ENCODE measurements at regions not wholly inside any gene's neighbourhood (a gene's known extent, or its start where the extent isn't known, plus 50 kb on each side); places are given as distances from the start of the nearest gene placed in this dataset.

DNA sequence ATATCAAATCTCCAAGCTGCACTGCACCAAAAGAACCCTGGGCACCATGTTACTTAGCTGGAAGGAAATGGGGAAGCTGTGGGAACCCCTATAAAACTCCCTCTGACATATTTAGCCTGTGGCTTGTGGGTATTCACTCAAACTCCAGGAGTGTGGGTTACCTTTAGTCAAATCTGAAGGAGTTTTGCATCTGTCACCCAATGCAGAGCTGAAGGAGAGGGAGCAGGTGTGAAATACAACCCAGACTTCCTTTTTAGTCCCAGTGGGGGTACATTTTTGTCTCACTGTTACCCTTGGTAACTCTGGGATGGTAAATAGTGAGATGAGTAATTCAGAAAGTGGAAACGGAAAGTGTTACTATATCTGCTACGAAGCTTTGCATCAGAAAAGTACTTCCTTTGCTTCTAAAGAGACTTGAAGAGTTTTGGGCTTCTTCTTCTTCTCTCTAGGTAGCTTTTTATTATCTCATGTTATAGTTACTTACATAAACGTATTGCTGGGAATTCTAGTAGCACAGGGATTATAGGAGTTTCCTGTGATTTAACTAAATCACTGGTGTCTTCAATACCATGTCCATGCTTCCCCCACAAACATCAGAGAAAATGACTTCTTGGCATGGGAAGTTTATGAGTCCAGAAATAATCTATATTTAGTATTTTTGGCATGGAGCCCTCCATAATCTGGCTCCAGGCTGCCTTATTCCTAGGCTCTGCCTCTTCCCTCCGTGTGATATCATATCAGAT is 105.9 kb downstream of the AKAP11 start (continued):
- TF ChIP-seq RAD51 (IDR thresholded peaks at IDR 0.05) = peak; percentile 52
- TF ChIP-seq CEBPB (IDR thresholded peaks at IDR 0.05; ENCODE audit: borderline replicate concordance in 1 of 2, low read depth in 2 of 2, low read length in 2 of 2) = peak; percentile 30 to 92; a peak in 2 of 4 replicates
- TF ChIP-seq CREM (IDR thresholded peaks at IDR 0.05; ENCODE audit: low read depth) = peak; percentile 97
- TF ChIP-seq STAT3 (IDR thresholded peaks at IDR 0.05; ENCODE audit: low read depth, low read length) = peak; percentile 95

DNA sequence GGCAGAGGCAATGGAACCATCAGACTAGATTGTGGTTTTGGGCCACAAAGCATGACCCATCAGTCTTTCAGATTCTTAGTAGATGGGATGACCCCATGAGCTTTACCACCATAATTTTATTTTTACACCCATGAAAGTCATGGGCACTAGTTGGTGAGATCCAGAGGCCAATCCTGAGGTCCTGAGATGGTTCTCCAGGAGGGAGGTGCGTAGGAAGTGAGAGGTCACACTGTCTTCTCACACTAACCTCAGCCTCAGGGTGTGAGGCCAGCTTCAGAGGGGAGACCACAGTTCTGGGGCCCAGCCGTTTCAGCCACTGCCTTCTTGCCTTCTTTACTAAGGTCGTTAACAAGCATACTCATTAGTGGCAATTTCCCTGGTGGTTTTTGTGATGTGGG is 106.4 kb downstream of the AKAP11 start:
- Histone ChIP-seq H3K9ac (ENCODE audit: control insufficient read depth, insufficient read depth, low read length) (peak overlapping the region; percentile 63), H3K4me2 (ENCODE audit: control insufficient read depth, insufficient read depth) (peak overlapping the region; percentile 83), H3K27ac (ENCODE audit: control insufficient read depth, insufficient read depth) (peak overlapping the region; percentile 99), H3K79me2 (ENCODE audit: control insufficient read depth, insufficient read depth, low read length) (no peaks in the 10 kb centered on the region), H4K20me1 (ENCODE audit: control insufficient read depth, insufficient read depth) (no peaks in the 10 kb centered on the region), H3K36me3 (ENCODE audit: control insufficient read depth in 2 of 2, insufficient read depth in 2 of 2, low read length in 1 of 2) (no peaks in the 10 kb centered on the region), H3K9me3 (replicated peaks; ENCODE audit: control insufficient read depth, insufficient read depth, low read length) (peaks cover 9% of the 10 kb centered on the region), H3K4me3 (peak overlapping the region; percentile 18; the same call in 1 of the 2 replicates), H3K27me3 (replicated peaks in 1 of 2; ENCODE audit: control insufficient read depth in 2 of 2, insufficient read depth in 2 of 2, low read length in 1 of 2) (no peaks in the 10 kb centered on the region), H3K4me1 (ENCODE audit: control insufficient read depth, insufficient read depth, low read length) (peaks cover 53% of the 10 kb centered on the region), H2AFZ (ENCODE audit: control insufficient read depth, low read depth, low read length) (peak overlapping the region; percentile 48)
- peak; percentile 89 for DNase-seq (ENCODE audit: low read depth, low spot score)
- BruUV-seq (replicated peaks) = TSS peak; percentile 92
- peak; percentile 74 for ATAC-seq
- peak; percentile 52 for FAIRE-seq
- POLR2A ChIA-PET = interaction anchor here (0.9 to 1.8 kb wide), 8 partner anchors 11 to 106 kb away, joined by 3 to 9 read pairs (median 4); no protein-coding TSS in a partner anchor
- SMC1A ChIA-PET (ENCODE audit: uncharacterized antibody, unreplicated experiment) = interaction anchor here (0.8 to 12.5 kb wide), 21 partner anchors 10 to 216 kb away, joined by 3 to 210 read pairs (median 9); partner anchors contain the start of gene AKAP11
- intact Hi-C loops (cut with micrococcal nuclease; ENCODE audit: unreplicated experiment) (loop anchor here (1.0 kb wide), 1 partner anchor 170 kb away; no protein-coding TSS in a partner anchor), in situ Hi-C loops (cut with MboI) (no loop called here)
- RAD21 ChIA-PET (ENCODE audit: unreplicated experiment) = interaction anchor here (0.6 to 8.1 kb wide), 17 partner anchors 9 to 170 kb away, joined by 3 to 86 read pairs (median 10); no protein-coding TSS in a partner anchor
- WGBS (ENCODE audit: insufficient coverage, insufficient replicate concordance, low lambda C conversion rate, missing lambda C conversion rate) = 0% methylated on average over 3 of the region's 3 CpGs
- CTCF ChIA-PET = interaction anchor here (0.6 to 5.3 kb wide), 16 partner anchors 10 to 317 kb away, joined by 3 to 39 read pairs (median 4); no protein-coding TSS in a partner anchor
- TF ChIP-seq HCFC1 (IDR thresholded peaks at IDR 0.05; ENCODE audit: low read length) (peak; percentile 29; the same call in 1 of the 2 replicates), SMC3 (IDR thresholded peaks at IDR 0.05; ENCODE audit: borderline replicate concordance, low read length) (no peak; the same call in 1 of the 2 replicates), TARDBP (IDR thresholded peaks at IDR 0.05; ENCODE audit: borderline replicate concordance) (no peak), E2F4 (IDR thresholded peaks at IDR 0.05; ENCODE audit: low read depth, low read length) (no peak), PKNOX1 (IDR thresholded peaks at IDR 0.05) (no peak), POLR2A (IDR thresholded peaks at IDR 0.05; ENCODE audit: low read depth, low read length) (peak; percentile 54), ETV6 (conservative IDR thresholded peaks at IDR 0.05 in 1 of 2, IDR thresholded peaks at IDR 0.05 in 1 of 2; ENCODE audit: borderline replicate concordance in 1 of 2, low read depth in 1 of 2) (peak in 1 of 2 experiments; percentile 58; a peak in 1 of 4 replicates), MYC (IDR thresholded peaks at IDR 0.05; ENCODE audit: insufficient read depth, insufficient read length, insufficient replicate concordance, low read length, severe bottlenecking) (no peak), YY1 (IDR thresholded peaks at IDR 0.05; ENCODE audit: low read depth, low read length) (no peak), TCF12 (IDR thresholded peaks at IDR 0.05; ENCODE audit: low read depth, low read length) (peak; percentile 75; the same call in 1 of the 2 replicates)
- TF ChIP-seq, protein P1, sequence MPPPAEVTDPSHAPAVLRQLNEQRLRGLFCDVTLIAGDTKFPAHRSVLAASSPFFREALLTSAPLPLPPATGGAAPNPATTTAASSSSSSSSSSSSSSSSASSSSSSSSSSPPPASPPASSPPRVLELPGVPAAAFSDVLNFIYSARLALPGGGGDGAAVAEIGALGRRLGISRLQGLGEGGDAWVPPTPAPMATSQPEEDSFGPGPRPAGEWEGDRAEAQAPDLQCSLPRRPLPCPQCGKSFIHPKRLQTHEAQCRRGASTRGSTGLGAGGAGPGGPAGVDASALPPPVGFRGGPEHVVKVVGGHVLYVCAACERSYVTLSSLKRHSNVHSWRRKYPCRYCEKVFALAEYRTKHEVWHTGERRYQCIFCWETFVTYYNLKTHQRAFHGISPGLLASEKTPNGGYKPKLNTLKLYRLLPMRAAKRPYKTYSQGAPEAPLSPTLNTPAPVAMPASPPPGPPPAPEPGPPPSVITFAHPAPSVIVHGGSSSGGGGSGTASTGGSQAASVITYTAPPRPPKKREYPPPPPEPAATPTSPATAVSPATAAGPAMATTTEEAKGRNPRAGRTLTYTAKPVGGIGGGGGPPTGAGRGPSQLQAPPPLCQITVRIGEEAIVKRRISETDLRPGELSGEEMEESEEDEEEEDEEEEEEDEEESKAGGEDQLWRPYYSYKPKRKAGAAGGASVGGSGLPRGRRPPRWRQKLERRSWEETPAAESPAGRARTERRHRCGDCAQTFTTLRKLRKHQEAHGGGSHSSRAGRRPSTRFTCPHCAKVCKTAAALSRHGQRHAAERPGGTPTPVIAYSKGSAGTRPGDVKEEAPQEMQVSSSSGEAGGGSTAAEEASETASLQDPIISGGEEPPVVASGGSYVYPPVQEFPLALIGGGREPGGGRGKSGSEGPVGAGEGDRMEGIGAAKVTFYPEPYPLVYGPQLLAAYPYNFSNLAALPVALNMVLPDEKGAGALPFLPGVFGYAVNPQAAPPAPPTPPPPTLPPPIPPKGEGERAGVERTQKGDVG (CRISPR knock-in tag; IDR thresholded peaks at IDR 0.05) = no peak
- TF ChIP-seq, protein P2, sequence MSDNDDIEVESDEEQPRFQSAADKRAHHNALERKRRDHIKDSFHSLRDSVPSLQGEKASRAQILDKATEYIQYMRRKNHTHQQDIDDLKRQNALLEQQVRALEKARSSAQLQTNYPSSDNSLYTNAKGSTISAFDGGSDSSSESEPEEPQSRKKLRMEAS (IDR thresholded peaks at IDR 0.05; ENCODE audit: low read depth, low read length) = no peak
